Glutamatergic neuron (in vitro differentiated cells): ENCODE measurements at regions not wholly inside any gene's neighbourhood (a gene's known extent, or its start where the extent isn't known, plus 50 kb on each side); places are given as distances from the start of the nearest gene placed in this dataset.
"Not testable (repeated sequence)": the region's sequence is repeated elsewhere in the genome, so short reads cannot be mapped to it uniquely, and the experiment has no call there.

Source experiments
- DNase-seq: peaks from one replicate; pipeline ENCODE4 v3.0.0; 2022
- H3K27ac Mint-ChIP-seq: one replicate; pipeline ENCODE4 v1.8.0; 2020; ENCODE audit warnings: mild to moderate bottlenecking, mixed read lengths, inconsistent platforms; ENCODE audit not compliant: unreplicated experiment
- H3K27me3 Mint-ChIP-seq: one replicate; pipeline ENCODE4 v1.8.0; 2020; ENCODE audit warnings: mild to moderate bottlenecking, moderate library complexity, mixed read lengths, inconsistent platforms; ENCODE audit not compliant: unreplicated experiment
- H3K36me3 Mint-ChIP-seq: one replicate; pipeline ENCODE4 v1.8.0; 2020; ENCODE audit warnings: mild to moderate bottlenecking, mixed read lengths, inconsistent platforms; ENCODE audit not compliant: unreplicated experiment
- H3K4me1 Mint-ChIP-seq: one replicate; pipeline ENCODE4 v1.8.0; 2020; ENCODE audit warnings: mild to moderate bottlenecking, low read depth, mixed read lengths, inconsistent platforms; ENCODE audit not compliant: unreplicated experiment
- H3K4me3 Mint-ChIP-seq: one replicate; pipeline ENCODE4 v1.8.0; 2020; ENCODE audit warnings: mild to moderate bottlenecking, mixed read lengths, inconsistent platforms; ENCODE audit not compliant: unreplicated experiment
- H3K9me3 Mint-ChIP-seq: one replicate; pipeline ENCODE4 v1.8.0; 2020; ENCODE audit warnings: mild to moderate bottlenecking, moderate library complexity, mixed read lengths, inconsistent platforms; ENCODE audit not compliant: unreplicated experiment
- CTCF ChIP-seq: fragments of 200-600 bp; sonication (generic); IDR thresholded peaks from one replicate; pipeline ENCODE4 v1.5.0; 2021; ENCODE audit not compliant: partially characterized antibody, unreplicated experiment

- no peak overlapping the region for H3K27ac Mint-ChIP-seq
- no peak for DNase-seq
- H3K9me3 Mint-ChIP-seq, result no peaks in the 10 kb centered on the region
- H3K4me3 Mint-ChIP-seq, result no peak overlapping the region
- H3K36me3 Mint-ChIP-seq, result no peaks in the 10 kb centered on the region
- no peak for TF ChIP-seq CTCF
- no peaks in the 10 kb centered on the region for H3K4me1 Mint-ChIP-seq
- no peaks in the 10 kb centered on the region for H3K27me3 Mint-ChIP-seq
These were observed 157.8 kb downstream of the PDCD6IP start for GRCh38 chr3:33956206-33956605.

DNA sequence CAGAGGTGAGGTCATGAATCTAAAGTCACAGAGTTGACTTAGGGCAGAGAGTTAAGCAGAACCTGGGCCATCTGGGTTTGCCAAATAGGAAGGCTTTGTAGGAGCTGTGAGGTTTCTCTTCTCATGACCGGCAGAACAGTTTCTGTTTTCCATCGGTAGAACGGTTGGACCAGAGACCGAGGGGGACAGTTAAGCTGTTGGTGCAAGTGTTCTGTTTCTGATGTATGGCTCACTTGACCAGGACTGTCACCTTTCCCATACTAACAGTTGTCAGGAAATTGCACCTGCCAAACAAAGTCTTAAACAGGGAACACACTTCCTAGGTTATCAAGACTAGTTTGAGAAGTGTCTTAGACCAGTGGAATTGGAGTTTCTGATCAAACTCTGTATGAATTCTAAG, 158.3 kb downstream of the PDCD6IP start:
- TF ChIP-seq CTCF, result no peak
- H3K27me3 Mint-ChIP-seq, result no peaks in the 10 kb centered on the region

GRCh38 chr3:33957176-33957575, 158.7 kb downstream of the PDCD6IP start:
- Mint-ChIP-seq H3K4me1 (no peaks in the 10 kb centered on the region), H3K4me3 (no peak overlapping the region), H3K9me3 (no peaks in the 10 kb centered on the region), H3K36me3 (no peaks in the 10 kb centered on the region), H3K27ac (no peak overlapping the region), H3K27me3 (no peaks in the 10 kb centered on the region)
- no peak for DNase-seq
- TF ChIP-seq CTCF, result no peak

More for the DNA sequence above, 158.3 kb downstream of the PDCD6IP start:
- H3K4me1 Mint-ChIP-seq, result no peaks in the 10 kb centered on the region
- no peak overlapping the region for H3K4me3 Mint-ChIP-seq
- no peak overlapping the region for H3K27ac Mint-ChIP-seq
- no peak for DNase-seq
- H3K9me3 Mint-ChIP-seq, result no peaks in the 10 kb centered on the region
- H3K36me3 Mint-ChIP-seq, result no peaks in the 10 kb centered on the region

- no peak for TF ChIP-seq CTCF
These were observed 160.2 kb downstream of the PDCD6IP start for GRCh38 chr3:33958661-33959060.

GRCh38 chr3:33962396-33962795, 164.0 kb downstream of the PDCD6IP start:
- Mint-ChIP-seq H3K9me3 (no peaks in the 10 kb centered on the region), H3K4me3 (no peak overlapping the region), H3K27me3 (no peaks in the 10 kb centered on the region), H3K27ac (no peak overlapping the region), H3K4me1 (no peaks in the 10 kb centered on the region), H3K36me3 (no peaks in the 10 kb centered on the region)
- DNase-seq, result no peak
- TF ChIP-seq CTCF, result no peak

More at GRCh38 chr3:33958661-33959060, 160.2 kb downstream of the PDCD6IP start:
- H3K9me3 Mint-ChIP-seq, result no peaks in the 10 kb centered on the region
- DNase-seq, result no peak
- H3K4me1 Mint-ChIP-seq, result no peaks in the 10 kb centered on the region
- H3K4me3 Mint-ChIP-seq, result no peak overlapping the region
- H3K27me3 Mint-ChIP-seq, result no peaks in the 10 kb centered on the region
- no peaks in the 10 kb centered on the region for H3K36me3 Mint-ChIP-seq
- H3K27ac Mint-ChIP-seq, result no peak overlapping the region

DNA sequence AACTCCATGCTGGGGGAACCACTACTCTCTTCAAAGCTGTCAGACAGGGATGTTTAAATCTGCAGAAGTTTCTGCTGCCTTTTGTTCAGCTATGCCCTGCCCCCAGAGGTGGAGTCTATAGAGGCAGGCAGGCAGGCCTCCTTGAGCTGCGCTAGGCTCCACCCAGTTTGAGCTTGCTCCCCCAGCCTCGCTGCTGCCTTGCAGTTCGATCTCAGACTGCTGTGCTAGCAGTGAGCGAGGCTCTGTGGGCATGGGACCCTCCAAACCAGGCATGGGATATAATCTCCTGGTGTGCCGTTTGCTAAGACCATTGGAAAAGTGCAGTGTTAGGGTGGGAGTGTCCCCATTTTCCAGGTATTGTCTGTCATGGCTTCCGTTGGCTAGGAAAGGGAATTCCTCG, 171.8 kb downstream of the PDCD6IP start:
- not testable (repeated sequence) for DNase-seq, H3K4me1 Mint-ChIP-seq, H3K36me3 Mint-ChIP-seq, H3K4me3 Mint-ChIP-seq, H3K27me3 Mint-ChIP-seq, H3K27ac Mint-ChIP-seq, H3K9me3 Mint-ChIP-seq
